ENCODE measurements at regions not wholly inside any gene's neighbourhood (a gene's known extent, or its start where the extent isn't known, plus 50 kb on each side); places are given as distances from the start of the nearest gene placed in this dataset.

- TF ChIP-seq POLR2AphosphoS5 (IDR thresholded peaks at IDR 0.05) (no peak), CTCF (IDR thresholded peaks at IDR 0.05 in 8 of 11, conservative IDR thresholded peaks at IDR 0.05 in 3 of 11) (no peak), POLR2A (IDR thresholded peaks at IDR 0.05) (no peak)
These were observed 114.5 kb downstream of the SUCNR1 start for GRCh38 chr3:151987893-151988292.
